Right lobe of liver (tissue), 6 donors: ENCODE measurements at regions not wholly inside any gene's neighbourhood (a gene's known extent, or its start where the extent isn't known, plus 50 kb on each side); places are given as distances from the start of the nearest gene placed in this dataset.

Experiments
- ATAC-seq, 4 donors: fragments of 200-7000 bp; cut with Tn5 transposase; one replicate each; pipeline ENCODE4 v1.9.1; 2020; ENCODE audit warnings: mild to moderate bottlenecking in 4 of 4, moderate library complexity in 4 of 4
- DNase-seq, 3 donors: peaks; one replicate each; pipeline ENCODE4 v3.0.0-alpha.2; 2020
- H3K27ac ChIP-seq, 3 donors: fragments of 200-600 bp; one replicate each; pipeline ENCODE4 v1.8.0; 2022
- H3K27me3 ChIP-seq, 2 donors: fragments of 200-600 bp; one replicate each; pipeline ENCODE4 v1.8.0; 2022
- H3K36me3 ChIP-seq, 4 donors: fragments of 200-600 bp; sonication (generic) in 1 of 4; one replicate each; pipeline versions ENCODE4 v1.5.1 to v1.8.0; 2017 to 2022; ENCODE audit warnings: control low read depth in 1 of 4
- H3K4me1 ChIP-seq, 4 donors: fragments of 200-600 bp; sonication (generic) in 1 of 4; one replicate each; pipeline versions ENCODE4 v1.5.1 to v1.8.0; 2017 to 2022; ENCODE audit warnings: control low read depth in 1 of 4
- H3K4me3 ChIP-seq, 3 donors: fragments of 200-600 bp; one replicate each; pipeline ENCODE4 v1.8.0; 2022
- H3K9me3 ChIP-seq, 4 donors: fragments of 200-600 bp; sonication (generic) in 1 of 4; one replicate each; pipeline versions ENCODE4 v1.5.1 to v1.8.0; 2017 to 2022; ENCODE audit warnings: control low read depth in 1 of 4
- CTCF ChIP-seq, 4 donors: fragments of 200-600 bp in 3 of 4; fragments of 450-650 bp in 1 of 4; IDR thresholded peaks; one replicate each; pipeline versions ENCODE4 v1.5.1 to v1.8.0; 2016 to 2022; ENCODE audit warnings: antibody characterized with exemption in 4 of 4, mild to moderate bottlenecking in 2 of 4
- POLR2A ChIP-seq: fragments of 450-650 bp; IDR thresholded peaks from one replicate; pipeline ENCODE4 v1.6.1; 2017; ENCODE audit warnings: antibody characterized with exemption, mild to moderate bottlenecking
- WGBS: methylation state at CpG from one replicate; pipeline ENCODE4 v1.1.6; 2018; ENCODE audit warnings: low coverage, low lambda C conversion rate; ENCODE audit not compliant: insufficient coverage; ENCODE audit errors: missing lambda C conversion rate; 5-methylcytosine and 5-hydroxymethylcytosine counted together
- intact Hi-C, 2 donors: fragments of 100-400 bp; cut with DNase I; formaldehyde crosslinking; loops; one replicate each; pipeline versions ENCODE4 v1.11.2 to v1.14.1; 2022
- donor health status: DM: no; HTN: yes; CAD: no.
- donor health status: DM: no; HTN: no; CAD: no.
- donor health status: DM: no; HTN: no; CAD: no.
- donor health status: DM: no; HTN: yes; CAD: no.
- donor health status: DM: no; HTN: yes; CAD: no.

GRCh38 chr21:28592205-28592865, 400.3 kb downstream of the LTN1 start:
- intact Hi-C loops: no loop called here
- TF ChIP-seq POLR2A: no peak
- no peak for TF ChIP-seq CTCF (IDR thresholded peaks at IDR 0.05)
- Histone ChIP-seq H3K4me3 (no peak overlapping the region), H3K9me3 (no peaks in the 10 kb centered on the region), H3K4me1 (no peaks in the 10 kb centered on the region), H3K27ac (no peak overlapping the region), H3K27me3 (no peaks in the 10 kb centered on the region), H3K36me3 (no peaks in the 10 kb centered on the region)
- DNase-seq (no peak), ATAC-seq (no peak)
- 69% methylated on average over 6 of the region's 6 CpGs for WGBS

DNA sequence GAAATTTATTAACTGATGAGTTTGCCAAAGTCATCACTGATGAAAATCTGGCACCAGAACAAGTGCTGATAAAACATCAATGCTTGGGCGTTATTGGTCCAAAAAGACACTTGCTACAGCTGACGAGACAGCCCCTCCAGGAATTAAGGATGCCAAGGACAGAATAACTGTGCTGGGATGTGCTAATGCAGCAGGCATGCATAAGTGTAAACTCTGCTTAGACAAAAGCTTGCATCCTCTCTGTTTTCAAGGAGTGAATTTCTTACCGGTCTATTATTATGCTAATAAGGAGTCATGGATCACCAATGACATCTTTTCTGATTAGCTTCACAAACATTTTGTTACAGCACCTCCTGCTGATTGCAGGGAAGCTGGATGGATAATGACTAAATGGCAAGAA, 402.0 kb downstream of the LTN1 start:
- H3K27me3 ChIP-seq: no peaks in the 10 kb centered on the region
- intact Hi-C loops: no loop called here
- no peaks in the 10 kb centered on the region for H3K9me3 ChIP-seq
- no peaks in the 10 kb centered on the region for H3K36me3 ChIP-seq
- no peak for DNase-seq
- H3K4me3 ChIP-seq: no peak overlapping the region
- H3K27ac ChIP-seq: no peak overlapping the region
- WGBS: 58% methylated on average over 3 of the region's 3 CpGs
- H3K4me1 ChIP-seq: no peaks in the 10 kb centered on the region
- no peak for TF ChIP-seq POLR2A
- TF ChIP-seq CTCF (IDR thresholded peaks at IDR 0.05): no peak
- ATAC-seq: no peak

GRCh38 chr21:28590026-28590425, 402.7 kb downstream of the LTN1 start:
- no peaks in the 10 kb centered on the region for H3K9me3 ChIP-seq
- H3K27me3 ChIP-seq: no peaks in the 10 kb centered on the region
- ATAC-seq: no peak
- H3K36me3 ChIP-seq: no peaks in the 10 kb centered on the region
- H3K4me1 ChIP-seq: no peaks in the 10 kb centered on the region
- no peak overlapping the region for H3K4me3 ChIP-seq
- intact Hi-C loops: no loop called here
- TF ChIP-seq POLR2A (no peak), CTCF (IDR thresholded peaks at IDR 0.05) (no peak)
- 58% methylated on average over 2 of the region's 2 CpGs for WGBS
- H3K27ac ChIP-seq: no peak overlapping the region
- no peak for DNase-seq

DNA sequence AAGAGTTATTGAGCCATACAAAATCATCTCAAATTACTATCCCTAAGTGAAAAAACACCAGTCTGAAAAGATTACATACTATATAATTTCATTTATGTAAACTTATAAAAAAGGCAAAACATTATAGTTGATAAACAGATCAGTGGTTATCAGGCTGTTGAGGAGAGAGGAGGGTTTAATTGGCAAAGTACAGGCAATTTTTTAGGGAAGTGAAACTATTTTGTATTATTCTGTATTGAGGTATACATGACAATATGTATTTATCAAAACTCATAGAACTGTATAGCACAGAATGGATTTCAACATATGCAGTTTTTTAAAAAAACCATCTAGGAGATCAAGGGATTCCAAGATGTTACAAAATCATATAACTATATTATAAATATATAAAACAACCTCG, 403.7 kb downstream of the LTN1 start:
- no peak for ATAC-seq
- intact Hi-C loops: no loop called here
- 75% methylated on average over 1 of the region's 1 CpG for WGBS

More for the DNA sequence above, 403.7 kb downstream of the LTN1 start:
- no peak for TF ChIP-seq POLR2A
- TF ChIP-seq CTCF (IDR thresholded peaks at IDR 0.05): no peak
- Histone ChIP-seq H3K4me1 (no peaks in the 10 kb centered on the region), H3K9me3 (no peaks in the 10 kb centered on the region), H3K27ac (no peak overlapping the region), H3K36me3 (no peaks in the 10 kb centered on the region), H3K4me3 (no peak overlapping the region), H3K27me3 (no peaks in the 10 kb centered on the region)
- DNase-seq: no peak
